ENCODE measurements at regions not wholly inside any gene's neighbourhood (a gene's known extent, or its start where the extent isn't known, plus 50 kb on each side); places are given as distances from the start of the nearest gene placed in this dataset.

- Histone ChIP-seq H4K20me1 (ENCODE audit: control insufficient read depth, insufficient read depth, low read depth, low read length) (no peaks in the 10 kb centered on the region), H3K9me3 (ENCODE audit: control insufficient read depth, insufficient read depth, low read length) (no peaks in the 10 kb centered on the region), H3K9me2 (replicated peaks; ENCODE audit: control insufficient read depth, low read length) (no peaks in the 10 kb centered on the region), H3K79me2 (ENCODE audit: control insufficient read depth, low read length) (no peaks in the 10 kb centered on the region), H3F3A (ENCODE audit: control insufficient read depth, insufficient read depth) (no peaks in the 10 kb centered on the region), H3K27me3 (ENCODE audit: control insufficient read depth, low read length) (no peaks in the 10 kb centered on the region), H3K36me3 (ENCODE audit: control insufficient read depth, low read length) (no peaks in the 10 kb centered on the region), H3K4me1 (ENCODE audit: control insufficient read depth, low read length) (no peaks in the 10 kb centered on the region), H3K27ac (ENCODE audit: low read depth, low read length) (no peak overlapping the region), H3K4me2 (ENCODE audit: low read length) (no peak overlapping the region), H3K4me3 (ENCODE audit: low read length) (no peak overlapping the region)
- TF ChIP-seq CTCF (IDR thresholded peaks at IDR 0.05; ENCODE audit: low read depth, low read length, poor library complexity, severe bottlenecking), result no peak
- no peak for TF ChIP-seq EZH2phosphoT487 (IDR thresholded peaks at IDR 0.05; ENCODE audit: borderline replicate concordance, low read length)
Measured at GRCh38 chr22:48803948-48804810, 1023.5 kb downstream of the BRD1 start.

- Histone ChIP-seq H3F3A (ENCODE audit: control insufficient read depth, insufficient read depth) (no peaks in the 10 kb centered on the region), H4K20me1 (ENCODE audit: control insufficient read depth, insufficient read depth, low read depth, low read length) (no peaks in the 10 kb centered on the region), H3K4me3 (ENCODE audit: low read length) (no peak overlapping the region), H3K9me3 (ENCODE audit: control insufficient read depth, insufficient read depth, low read length) (no peaks in the 10 kb centered on the region), H3K9me2 (replicated peaks; ENCODE audit: control insufficient read depth, low read length) (no peaks in the 10 kb centered on the region), H3K4me2 (ENCODE audit: low read length) (no peak overlapping the region), H3K4me1 (ENCODE audit: control insufficient read depth, low read length) (no peaks in the 10 kb centered on the region), H3K79me2 (ENCODE audit: control insufficient read depth, low read length) (no peaks in the 10 kb centered on the region), H3K27ac (ENCODE audit: low read depth, low read length) (no peak overlapping the region), H3K27me3 (ENCODE audit: control insufficient read depth, low read length) (no peaks in the 10 kb centered on the region), H3K36me3 (ENCODE audit: control insufficient read depth, low read length) (no peaks in the 10 kb centered on the region)
- TF ChIP-seq EZH2phosphoT487 (IDR thresholded peaks at IDR 0.05; ENCODE audit: borderline replicate concordance, low read length) (no peak), CTCF (IDR thresholded peaks at IDR 0.05; ENCODE audit: low read depth, low read length, poor library complexity, severe bottlenecking) (no peak)
Measured at GRCh38 chr22:48803171-48803947, 1024.3 kb downstream of the BRD1 start.

- Histone ChIP-seq H3K27ac (ENCODE audit: low read depth, low read length) (no peak overlapping the region), H3K36me3 (ENCODE audit: control insufficient read depth, low read length) (no peaks in the 10 kb centered on the region), H3K27me3 (ENCODE audit: control insufficient read depth, low read length) (no peaks in the 10 kb centered on the region), H3K4me3 (ENCODE audit: low read length) (no peak overlapping the region), H3K9me3 (ENCODE audit: control insufficient read depth, insufficient read depth, low read length) (no peaks in the 10 kb centered on the region), H3K4me2 (ENCODE audit: low read length) (no peak overlapping the region), H3K79me2 (ENCODE audit: control insufficient read depth, low read length) (no peaks in the 10 kb centered on the region), H4K20me1 (ENCODE audit: control insufficient read depth, insufficient read depth, low read depth, low read length) (no peaks in the 10 kb centered on the region), H3K9me2 (replicated peaks; ENCODE audit: control insufficient read depth, low read length) (no peaks in the 10 kb centered on the region), H3K4me1 (ENCODE audit: control insufficient read depth, low read length) (no peaks in the 10 kb centered on the region), H3F3A (ENCODE audit: control insufficient read depth, insufficient read depth) (no peaks in the 10 kb centered on the region)
- TF ChIP-seq EZH2phosphoT487 (IDR thresholded peaks at IDR 0.05; ENCODE audit: borderline replicate concordance, low read length) (no peak), CTCF (IDR thresholded peaks at IDR 0.05; ENCODE audit: low read depth, low read length, poor library complexity, severe bottlenecking) (no peak)
Measured at GRCh38 chr22:48802576-48802975, 1025.1 kb downstream of the BRD1 start.
